IPS-11a (cell line): ENCODE measurements at regions not wholly inside any gene's neighbourhood (a gene's known extent, or its start where the extent isn't known, plus 50 kb on each side); places are given as distances from the start of the nearest gene placed in this dataset.
"Not testable (repeated sequence)": the region's sequence is repeated elsewhere in the genome, so short reads cannot be mapped to it uniquely, and the experiment has no call there.

Source experiments
- H3K4me3 ChIP-seq: one replicate; pipeline ENCODE4 v1.5.1; 2013; ENCODE audit warnings: low read depth, low read length, control low read depth

DNA sequence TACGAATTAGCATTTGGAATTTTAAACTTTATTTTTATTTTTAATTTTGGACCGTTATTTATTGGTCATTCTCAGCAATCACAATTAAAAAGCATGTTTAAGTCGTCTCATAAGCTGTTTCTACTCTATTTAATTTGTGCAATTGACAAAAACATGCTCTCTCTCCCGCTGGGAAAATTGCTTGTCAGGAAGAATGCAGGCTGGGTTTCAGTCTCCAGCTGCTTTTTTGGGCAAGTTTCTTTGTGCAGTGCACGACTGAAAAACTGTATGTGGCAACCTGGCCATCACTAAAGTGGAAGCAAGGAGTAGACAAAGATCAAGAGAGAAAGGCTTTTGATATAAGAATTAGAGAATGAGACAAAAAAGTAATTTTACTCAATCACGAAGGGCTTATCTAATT, 941.5 kb upstream of the MDGA2 start:
- H3K4me3 ChIP-seq, result no peak overlapping the region

- no peak overlapping the region for H3K4me3 ChIP-seq
Measured at GRCh38 chr14:48615618-48616017, 940.2 kb upstream of the MDGA2 start.

DNA sequence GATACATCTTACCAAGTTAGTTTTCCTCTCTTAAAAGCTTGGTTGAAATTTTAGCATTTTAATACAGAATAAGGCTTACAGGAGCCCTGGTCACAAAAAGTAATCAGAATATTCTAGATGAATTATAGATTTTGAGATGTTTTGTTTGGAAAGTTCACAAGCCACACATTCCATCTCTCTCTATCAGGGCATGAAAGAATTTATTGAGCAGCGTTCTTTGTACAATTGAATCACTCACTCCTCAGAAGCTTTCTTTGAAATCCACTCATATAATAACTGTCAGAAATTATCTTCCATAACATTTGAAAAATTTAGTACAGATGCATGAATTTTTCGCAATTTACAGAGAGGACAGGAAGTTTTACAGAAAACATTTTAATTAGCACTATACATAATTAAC, 938.6 kb upstream of the MDGA2 start:
- H3K4me3 ChIP-seq, result no peak overlapping the region

DNA sequence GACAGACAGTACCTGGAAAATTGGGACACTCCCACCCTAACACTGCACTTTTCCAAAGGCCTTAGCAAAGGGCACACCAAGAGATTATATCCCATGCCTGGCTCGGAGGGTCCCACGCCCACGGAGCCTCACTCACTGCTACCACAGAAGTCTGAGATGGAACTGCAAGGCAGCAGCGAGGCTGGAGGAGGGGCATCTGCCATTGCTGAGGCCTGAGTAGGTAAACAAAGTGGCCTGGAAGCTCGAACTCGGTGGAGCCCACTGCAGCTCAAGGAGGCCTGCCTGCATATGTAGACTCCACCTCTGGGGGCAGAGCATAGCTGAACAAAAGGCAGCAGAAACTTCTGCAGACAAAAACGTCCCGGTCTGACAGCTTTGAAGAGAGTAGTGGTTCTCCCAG, 931.6 kb upstream of the MDGA2 start:
- not testable (repeated sequence) for H3K4me3 ChIP-seq

DNA sequence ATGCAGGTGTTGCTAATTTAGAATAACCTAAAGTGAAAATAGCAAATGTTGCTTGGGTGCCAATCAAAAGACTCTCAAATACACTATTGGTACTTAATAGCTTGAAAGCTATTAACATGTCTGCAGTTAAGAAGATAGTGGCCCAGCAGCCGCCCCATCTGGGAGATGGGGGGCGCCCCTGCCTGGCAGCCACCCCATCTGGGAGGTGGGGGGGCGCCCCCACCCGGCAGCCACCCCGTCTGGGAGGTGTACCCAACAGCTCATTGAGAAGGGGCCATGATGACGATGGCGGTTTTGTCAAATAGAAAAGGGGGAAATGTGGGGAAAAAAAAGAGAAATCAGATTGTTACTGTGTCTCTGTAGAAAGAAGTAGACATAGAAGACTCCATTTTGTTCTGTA, 923.1 kb upstream of the MDGA2 start:
- H3K4me3 ChIP-seq, result no peak overlapping the region

DNA sequence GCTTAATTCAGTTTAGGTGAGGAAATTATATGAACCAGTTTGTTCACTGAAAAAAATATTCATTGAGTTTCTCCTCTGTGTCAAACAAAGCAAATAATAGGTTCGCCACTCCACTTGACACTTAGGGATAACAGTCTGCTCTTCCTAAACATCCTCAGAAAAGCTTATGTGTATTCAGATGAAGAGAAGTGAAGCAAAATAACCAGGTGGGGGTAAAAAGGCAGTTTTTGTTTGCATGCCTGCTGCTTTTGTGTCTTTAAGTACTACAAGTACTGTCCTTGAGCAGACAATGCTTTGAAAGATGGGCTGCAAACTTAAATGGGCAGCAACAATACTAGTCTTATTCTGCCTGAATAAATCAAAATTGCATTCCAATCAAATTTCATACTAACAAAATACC, 910.7 kb upstream of the MDGA2 start:
- H3K4me3 ChIP-seq, result no peak overlapping the region

- H3K4me3 ChIP-seq, result no peak overlapping the region
Measured at GRCh38 chr14:48584031-48584430, 908.6 kb upstream of the MDGA2 start.

- H3K4me3 ChIP-seq, result no peak overlapping the region
Measured at GRCh38 chr14:48582938-48583337, 907.5 kb upstream of the MDGA2 start.

GRCh38 chr14:48580692-48581091, 905.3 kb upstream of the MDGA2 start:
- no peak overlapping the region for H3K4me3 ChIP-seq

DNA sequence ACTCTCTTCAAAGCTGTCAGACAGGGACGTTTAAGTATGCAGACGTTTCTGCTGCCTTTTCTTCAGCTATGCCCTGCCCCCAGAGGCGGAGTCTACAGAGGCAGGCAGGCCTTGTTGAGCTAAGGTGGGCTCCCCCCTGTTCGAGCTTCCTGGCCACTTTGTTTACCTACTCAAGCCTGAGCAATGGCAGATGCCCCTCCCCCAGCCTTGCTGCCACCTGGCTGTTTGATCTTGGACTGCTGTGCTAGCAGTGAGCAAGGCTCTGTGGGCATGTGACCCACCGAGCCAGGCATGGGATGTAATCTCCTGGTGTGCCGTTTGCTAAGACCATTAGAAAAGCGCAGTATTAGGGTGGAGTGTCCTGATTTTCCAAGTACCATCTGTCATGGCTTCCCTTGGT, 900.4 kb upstream of the MDGA2 start:
- H3K4me3 ChIP-seq, result no peak overlapping the region

DNA sequence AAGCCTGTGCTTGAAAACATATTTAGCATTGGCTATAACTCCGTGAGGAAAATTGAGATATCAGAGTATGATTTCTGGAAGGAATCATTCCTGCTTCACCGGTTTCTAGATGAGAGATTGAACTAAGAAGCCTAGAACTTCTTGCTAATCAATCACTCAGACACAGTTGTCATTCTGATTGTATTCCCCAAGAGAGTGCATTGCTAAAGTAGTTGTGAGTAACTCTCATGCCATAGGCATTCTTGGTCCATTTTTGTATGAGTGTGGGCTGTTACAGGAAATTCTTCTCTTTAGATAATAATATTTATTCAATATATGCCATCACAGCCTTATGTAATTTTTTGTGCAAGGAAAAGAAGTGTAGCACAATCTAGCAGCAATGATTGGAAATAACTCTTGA, 893.3 kb upstream of the MDGA2 start:
- H3K4me3 ChIP-seq, result no peak overlapping the region

DNA sequence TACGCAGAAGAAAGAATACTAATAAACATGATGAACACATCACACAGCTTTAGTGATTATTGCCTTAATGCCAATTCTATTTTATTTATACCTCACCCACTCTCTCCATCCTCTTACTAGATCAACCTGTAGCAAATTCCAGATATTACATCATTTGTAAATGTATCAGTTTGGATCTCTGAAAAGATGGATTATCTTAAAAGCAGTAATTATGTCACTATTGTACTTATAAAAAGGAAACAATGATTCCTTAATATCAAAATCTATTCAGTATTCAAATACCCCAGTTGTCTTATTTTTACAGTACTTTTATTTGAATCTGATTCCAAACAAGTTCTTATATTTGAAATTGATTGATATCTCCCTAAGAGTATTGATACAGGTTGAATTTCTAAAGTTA, 892.8 kb upstream of the MDGA2 start:
- no peak overlapping the region for H3K4me3 ChIP-seq

GRCh38 chr14:48563489-48563888, 888.1 kb upstream of the MDGA2 start:
- no peak overlapping the region for H3K4me3 ChIP-seq

DNA sequence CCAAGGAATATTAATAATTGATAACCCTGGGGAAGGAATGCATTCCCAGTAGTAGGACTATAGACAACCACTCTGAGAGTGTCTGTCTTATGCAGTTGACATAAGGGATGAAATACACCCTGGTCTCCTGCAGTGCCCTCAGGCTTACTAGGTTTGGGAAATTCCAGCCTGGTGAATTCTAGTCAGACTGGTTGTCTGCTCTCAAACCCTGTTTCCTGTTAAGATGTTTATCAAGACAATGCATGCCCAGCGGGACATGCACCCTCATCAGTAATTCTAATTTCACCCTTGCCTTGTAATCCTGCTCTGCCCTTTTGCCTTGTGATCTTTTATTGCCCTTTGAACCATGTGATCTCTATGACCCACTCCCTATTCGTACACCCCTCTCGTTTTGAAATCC, 886.0 kb upstream of the MDGA2 start:
- H3K4me3 ChIP-seq, result not testable (repeated sequence)

DNA sequence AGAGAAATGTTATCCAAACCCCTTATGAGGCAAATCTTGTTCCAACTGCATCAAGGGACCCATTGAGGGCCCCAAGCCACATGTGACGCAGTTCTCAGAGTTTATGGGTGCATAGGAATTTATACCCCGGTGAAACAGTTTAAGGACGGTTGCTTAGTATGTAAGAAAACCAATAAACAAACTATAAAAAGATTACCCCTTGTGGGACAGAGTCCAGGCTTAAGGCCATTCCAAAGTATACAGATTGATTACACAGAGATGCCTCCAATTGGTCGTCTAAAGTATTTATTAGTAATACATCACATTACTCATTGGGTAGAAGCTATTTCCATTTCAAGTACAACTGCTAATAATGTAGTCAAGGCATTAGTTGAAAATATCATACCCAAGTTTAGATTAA, 885.0 kb upstream of the MDGA2 start:
- no peak overlapping the region for H3K4me3 ChIP-seq

GRCh38 chr14:48553443-48553842, 878.0 kb upstream of the MDGA2 start:
- H3K4me3 ChIP-seq, result no peak overlapping the region

GRCh38 chr14:48546996-48547395, 871.6 kb upstream of the MDGA2 start:
- no peak overlapping the region for H3K4me3 ChIP-seq

- H3K4me3 ChIP-seq, result no peak overlapping the region
Measured at GRCh38 chr14:48537600-48537999, 862.2 kb upstream of the MDGA2 start.

DNA sequence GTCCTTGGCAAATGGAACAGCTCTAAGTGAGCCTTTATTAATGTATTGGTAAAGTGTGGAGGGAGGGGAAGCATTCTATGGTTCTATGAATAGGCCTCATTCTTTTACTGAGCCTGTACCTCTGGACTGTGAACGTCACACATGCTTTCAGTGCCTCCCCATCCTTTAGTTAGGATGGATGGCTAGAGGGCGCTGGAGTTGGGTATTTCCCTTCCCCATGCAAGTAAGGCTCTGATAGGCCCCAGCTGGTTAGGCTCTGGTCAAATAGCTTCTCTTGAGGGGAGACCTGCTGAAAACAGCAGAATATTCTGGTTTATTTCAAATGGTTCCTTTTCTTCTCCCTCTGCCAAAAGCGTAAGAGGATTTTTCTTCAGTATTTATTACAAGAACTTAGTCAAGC, 860.9 kb upstream of the MDGA2 start:
- no peak overlapping the region for H3K4me3 ChIP-seq

- no peak overlapping the region for H3K4me3 ChIP-seq
Measured at GRCh38 chr14:48527832-48528231, 852.4 kb upstream of the MDGA2 start.

DNA sequence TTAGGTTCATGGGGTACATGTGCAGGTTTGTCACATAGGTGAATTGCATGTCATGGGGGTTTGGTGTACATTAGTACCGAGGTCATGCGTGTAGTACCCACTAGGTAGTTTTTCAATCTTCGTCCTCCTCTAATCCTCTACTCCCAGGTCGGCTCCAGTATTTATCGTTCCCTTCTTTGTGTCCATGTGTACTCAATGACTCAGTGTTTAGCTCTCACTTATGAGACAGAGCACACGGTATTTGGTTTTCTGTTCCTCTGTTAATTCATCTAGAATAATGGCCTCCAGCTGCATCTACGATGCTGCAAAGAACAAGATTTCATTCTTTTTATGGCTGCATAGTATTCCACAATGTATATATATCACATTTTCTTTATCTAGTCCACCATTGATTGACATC, 850.9 kb upstream of the MDGA2 start:
- H3K4me3 ChIP-seq, result no peak overlapping the region

DNA sequence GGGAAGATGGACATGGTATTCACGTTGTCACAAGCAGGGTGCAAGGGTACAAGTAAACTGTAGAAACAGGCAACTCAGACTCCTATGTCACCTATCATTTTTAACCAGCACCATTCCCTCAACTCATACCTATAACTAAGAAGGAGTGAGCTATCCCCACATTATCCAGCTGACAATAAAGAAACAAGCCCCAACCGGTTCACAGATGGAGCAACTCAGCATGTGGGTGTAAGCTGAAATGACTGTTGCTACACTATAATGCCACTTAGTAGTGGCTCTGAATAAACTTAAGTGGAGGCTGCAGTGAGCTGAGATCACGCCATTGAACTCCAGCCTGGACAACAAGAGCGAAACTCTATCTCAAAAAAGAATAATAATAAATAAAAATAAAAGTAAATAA, 829.5 kb upstream of the MDGA2 start:
- no peak overlapping the region for H3K4me3 ChIP-seq

DNA sequence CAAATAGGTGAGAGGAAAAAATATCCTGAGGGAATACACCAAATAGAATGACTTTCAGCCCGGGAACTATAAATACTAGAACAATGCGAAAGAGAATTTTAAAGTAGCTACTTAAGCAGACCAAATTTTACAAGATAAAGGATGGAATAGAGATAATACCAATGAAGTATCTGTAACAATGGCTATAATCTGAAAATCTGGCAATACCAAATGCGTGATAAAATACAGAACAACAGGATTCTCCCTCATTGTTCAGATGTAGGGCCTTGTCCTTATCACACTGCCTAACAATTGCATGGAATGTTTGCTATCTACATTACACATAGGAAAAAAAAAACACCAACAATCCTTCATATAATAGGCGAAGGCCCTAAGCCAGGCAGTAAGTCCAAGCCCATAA, 815.4 kb upstream of the MDGA2 start:
- no peak overlapping the region for H3K4me3 ChIP-seq

- no peak overlapping the region for H3K4me3 ChIP-seq
Measured at GRCh38 chr14:48473944-48474343, 798.5 kb upstream of the MDGA2 start.
